SU-DHL-6 (cell line): ENCODE measurements at regions not wholly inside any gene's neighbourhood (a gene's known extent, or its start where the extent isn't known, plus 50 kb on each side); places are given as distances from the start of the nearest gene placed in this dataset.

Experiments
- H2AFZ ChIP-seq: fragments of 200-600 bp; sonication (generic); 2 replicates; pipeline ENCODE4 v1.6.1; 2014; ENCODE audit warnings: low read depth, mild to moderate bottlenecking, moderate library complexity, mixed read lengths, antibody characterized with exemption, low read length; ENCODE audit not compliant: severe bottlenecking
- H3F3A ChIP-seq: fragments of 200-600 bp; shearing (Covaris generic); 2 replicates; pipeline ENCODE4 v1.6.0; 2016; ENCODE audit warnings: antibody characterized with exemption, mild to moderate bottlenecking; ENCODE audit not compliant: insufficient read depth
- H3K27ac ChIP-seq: fragments of 200-600 bp; sonication (generic); 2 replicates; pipeline ENCODE4 v1.5.1; 2016; ENCODE audit warnings: low read depth, mild to moderate bottlenecking, low read length, moderate library complexity, mixed read lengths
- H3K27me3 ChIP-seq: fragments of 200-600 bp; sonication (generic), shearing (Covaris generic); 2 replicates; pipeline ENCODE4 v1.6.0; 2014; ENCODE audit warnings: mild to moderate bottlenecking, low read length
- H3K36me3 ChIP-seq: fragments of 200-600 bp; sonication (generic); 2 replicates; pipeline ENCODE4 v1.6.1; 2014; ENCODE audit warnings: mild to moderate bottlenecking, low read length, mixed read lengths
- H3K4me2 ChIP-seq: fragments of 300-600, 200-600 bp; shearing (Covaris generic), sonication (generic); 2 replicates; pipeline ENCODE4 v1.6.0; 2014; ENCODE audit warnings: low read length, low read depth, mild to moderate bottlenecking; ENCODE audit not compliant: poor library complexity, severe bottlenecking
- H3K4me3 ChIP-seq: fragments of 200-600 bp; sonication (generic); 2 replicates; pipeline ENCODE4 v1.5.1; 2014; ENCODE audit warnings: antibody characterized with exemption, low read length, mild to moderate bottlenecking, mixed read lengths; ENCODE audit not compliant: insufficient read depth, poor library complexity, severe bottlenecking
- H3K79me2 ChIP-seq: fragments of 200-600 bp; sonication (generic); 2 replicates; pipeline ENCODE4 v1.6.1; 2014; ENCODE audit warnings: mild to moderate bottlenecking, low read length, moderate library complexity; ENCODE audit not compliant: insufficient read depth
- H3K9ac ChIP-seq: fragments of 200-600 bp; sonication (generic); 2 replicates; pipeline ENCODE4 v1.7.0; 2014; ENCODE audit warnings: mild to moderate bottlenecking, low read length
- H3K9me2 ChIP-seq: fragments of 200-600 bp; sonication (generic); replicated peaks from 2 replicates; pipeline ENCODE4 v1.6.1; 2014; ENCODE audit warnings: low read length; ENCODE audit not compliant: insufficient read depth
- H3K9me3 ChIP-seq: fragments of 200-600 bp; sonication (generic); 2 replicates; pipeline ENCODE4 v1.6.1; 2014; ENCODE audit warnings: low read length, mixed read lengths; ENCODE audit not compliant: insufficient read depth
- H4K20me1 ChIP-seq: fragments of 200-600 bp; sonication (generic); 2 replicates; pipeline ENCODE4 v1.6.1; 2014; ENCODE audit warnings: low read depth, mild to moderate bottlenecking, antibody characterized with exemption, low read length, moderate library complexity, mixed read lengths
- CTCF ChIP-seq: fragments of 200-600 bp; sonication (generic); IDR thresholded peaks from one replicate; pipeline ENCODE4 v1.5.1; 2017; ENCODE audit warnings: antibody characterized with exemption, mild to moderate bottlenecking, low read length, moderate library complexity; ENCODE audit not compliant: insufficient read depth, poor library complexity, severe bottlenecking
- EZH2phosphoT487 ChIP-seq: fragments of 200-600 bp; sonication (generic), shearing (Covaris generic); conservative IDR thresholded peaks from 2 replicates; pipeline ENCODE4 v1.6.1; 2018; ENCODE audit warnings: mild to moderate bottlenecking, antibody characterized with exemption, low read length, moderate library complexity, mixed read lengths

- Histone ChIP-seq H3F3A (no peaks in the 10 kb centered on the region), H3K9ac (no peak overlapping the region), H3K27ac (no peak overlapping the region), H3K9me3 (no peaks in the 10 kb centered on the region), H3K4me3 (no peak overlapping the region), H3K36me3 (no peaks in the 10 kb centered on the region), H4K20me1 (no peaks in the 10 kb centered on the region; the same call in 1 of the 2 replicates), H3K4me2 (no peak overlapping the region), H3K27me3 (no peaks in the 10 kb centered on the region), H3K79me2 (no peaks in the 10 kb centered on the region), H3K9me2 (no peaks in the 10 kb centered on the region), H2AFZ (no peak overlapping the region)
- TF ChIP-seq EZH2phosphoT487 (no peak), CTCF (no peak)
These were observed 655.8 kb upstream of the MGAT4C start for GRCh38 chr12:86911973-86912372.

DNA sequence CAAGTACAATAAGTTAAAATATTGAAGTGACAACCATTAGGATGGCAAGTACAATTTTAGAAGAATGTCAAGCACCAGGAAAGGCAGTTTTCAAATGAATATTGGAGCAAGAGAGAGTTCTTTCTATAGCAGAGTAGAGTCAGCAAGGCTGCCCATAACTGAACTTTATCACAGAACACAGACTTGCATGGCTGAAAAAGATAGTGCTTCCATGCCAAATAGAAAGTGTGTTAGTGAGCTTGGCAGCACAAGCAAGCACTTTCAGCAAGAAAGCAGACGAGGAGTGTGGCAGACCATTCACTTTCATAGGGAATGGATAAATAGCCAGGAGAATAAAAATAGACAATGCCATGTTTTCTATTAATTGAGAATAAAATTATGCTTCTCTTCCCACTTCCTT is 647.0 kb upstream of the MGAT4C start:
- H3K27ac ChIP-seq, result no peak overlapping the region

DNA sequence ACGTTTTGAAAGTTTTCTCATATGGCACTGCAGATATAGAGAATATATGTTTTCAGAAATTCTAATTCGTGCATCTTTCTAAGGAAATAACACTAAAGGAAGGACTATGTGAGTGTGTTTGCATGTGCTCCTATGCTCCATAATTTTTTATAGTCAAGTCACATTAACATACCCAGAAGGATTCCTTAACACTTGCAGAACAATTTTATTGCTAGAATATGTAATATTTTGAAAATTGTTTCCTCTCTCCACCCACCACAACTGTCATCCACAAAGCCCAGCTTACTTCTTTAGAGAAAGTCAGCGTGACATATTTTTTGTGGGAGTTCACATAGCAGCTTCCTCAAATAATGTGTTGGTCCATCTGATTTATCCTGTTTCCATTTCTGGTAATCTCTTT is 604.6 kb upstream of the MGAT4C start:
- H3K27ac ChIP-seq, result no peak overlapping the region
- H3K9me3 ChIP-seq, result no peaks in the 10 kb centered on the region
- H3K4me3 ChIP-seq, result no peak overlapping the region
- no peaks in the 10 kb centered on the region for H3K27me3 ChIP-seq
- H3F3A ChIP-seq, result no peaks in the 10 kb centered on the region
- no peak overlapping the region for H3K4me2 ChIP-seq
- H3K9me2 ChIP-seq, result no peaks in the 10 kb centered on the region
- H2AFZ ChIP-seq, result no peak overlapping the region
- H4K20me1 ChIP-seq, result no peaks in the 10 kb centered on the region
- H3K9ac ChIP-seq, result no peak overlapping the region
- no peaks in the 10 kb centered on the region for H3K79me2 ChIP-seq
- H3K36me3 ChIP-seq, result no peaks in the 10 kb centered on the region
- no peak for TF ChIP-seq CTCF
- TF ChIP-seq EZH2phosphoT487, result no peak

More for the DNA sequence above, 647.0 kb upstream of the MGAT4C start:
- Histone ChIP-seq H4K20me1 (no peaks in the 10 kb centered on the region), H2AFZ (no peak overlapping the region), H3K9me2 (no peaks in the 10 kb centered on the region), H3K9me3 (no peaks in the 10 kb centered on the region), H3K9ac (no peak overlapping the region), H3K36me3 (no peaks in the 10 kb centered on the region), H3K4me3 (no peak overlapping the region), H3F3A (no peaks in the 10 kb centered on the region), H3K27me3 (no peaks in the 10 kb centered on the region), H3K4me2 (no peak overlapping the region), H3K79me2 (no peaks in the 10 kb centered on the region)
- no peak for TF ChIP-seq CTCF

- Histone ChIP-seq H3K9me2 (no peaks in the 10 kb centered on the region), H3K4me2 (no peak overlapping the region)
These were observed 596.3 kb upstream of the MGAT4C start for GRCh38 chr12:86852451-86852850.

More at GRCh38 chr12:86852451-86852850, 596.3 kb upstream of the MGAT4C start:
- TF ChIP-seq CTCF, result no peak
- no peak for TF ChIP-seq EZH2phosphoT487
- Histone ChIP-seq H3F3A (no peaks in the 10 kb centered on the region), H3K79me2 (no peaks in the 10 kb centered on the region), H3K4me3 (no peak overlapping the region), H3K36me3 (no peaks in the 10 kb centered on the region), H4K20me1 (no peaks in the 10 kb centered on the region), H3K27me3 (no peaks in the 10 kb centered on the region), H3K9me3 (no peaks in the 10 kb centered on the region), H3K9ac (no peak overlapping the region), H3K27ac (no peak overlapping the region), H2AFZ (no peak overlapping the region)
